ENCODE measurements at regions not wholly inside any gene's neighbourhood (a gene's known extent, or its start where the extent isn't known, plus 50 kb on each side); places are given as distances from the start of the nearest gene placed in this dataset.

DNA sequence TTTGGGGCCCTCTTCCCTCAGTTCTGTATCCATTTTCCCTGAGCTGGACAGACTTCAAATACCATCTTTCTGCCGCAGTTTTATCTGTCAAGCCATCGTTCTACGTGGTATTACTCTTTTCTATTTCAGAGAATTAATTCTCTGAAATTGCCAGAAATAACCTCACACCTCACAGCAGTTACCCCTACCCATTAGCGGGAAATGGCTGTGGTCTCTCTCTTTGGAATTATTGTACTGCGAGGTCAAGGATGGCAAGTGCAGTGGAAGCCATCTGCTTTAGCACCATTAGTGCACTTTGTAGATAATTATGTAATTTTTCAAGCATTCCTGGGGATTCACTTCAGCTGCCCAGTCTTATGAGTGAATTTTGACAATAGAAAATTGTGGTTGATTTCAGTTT, 147.8 kb upstream of the CDH4 start:
- no peaks in the 10 kb centered on the region for H3K4me1 ChIP-seq (ENCODE audit: insufficient read depth, low read length)
- no peak overlapping the region for H3K9ac ChIP-seq (ENCODE audit: low read length)
- H3K79me2 ChIP-seq (ENCODE audit: insufficient read depth, low read length) = no peaks in the 10 kb centered on the region
- H3K4me1 Mint-ChIP-seq (ENCODE audit: low read depth, unreplicated experiment) = no peaks in the 10 kb centered on the region
- no peaks in the 10 kb centered on the region for H3K9me3 ChIP-seq (ENCODE audit: insufficient read depth, low read depth, low read length)
- no peak overlapping the region for H3K4me3 Mint-ChIP-seq (ENCODE audit: unreplicated experiment)
- H3K4me3 ChIP-seq (ENCODE audit: insufficient read depth, low read depth, low read length) = no peak overlapping the region
- no peaks in the 10 kb centered on the region for H3K36me3 Mint-ChIP-seq (ENCODE audit: low read depth, unreplicated experiment)
- peaks cover 53% of the 10 kb centered on the region for H3K27me3 Mint-ChIP-seq (ENCODE audit: low read depth, unreplicated experiment)
- DNase-seq (ENCODE audit: low read depth) (no peak), FAIRE-seq (no peak)
- H3K4me2 ChIP-seq (ENCODE audit: low read length) = no peak overlapping the region
- H3K27ac ChIP-seq (ENCODE audit: low read depth, low read length) = no peak overlapping the region
- H2AFZ ChIP-seq (ENCODE audit: low read depth, low read length) = no peak overlapping the region
- no peaks in the 10 kb centered on the region for H3K9me3 Mint-ChIP-seq (ENCODE audit: unreplicated experiment)
- TF ChIP-seq, protein P1, sequence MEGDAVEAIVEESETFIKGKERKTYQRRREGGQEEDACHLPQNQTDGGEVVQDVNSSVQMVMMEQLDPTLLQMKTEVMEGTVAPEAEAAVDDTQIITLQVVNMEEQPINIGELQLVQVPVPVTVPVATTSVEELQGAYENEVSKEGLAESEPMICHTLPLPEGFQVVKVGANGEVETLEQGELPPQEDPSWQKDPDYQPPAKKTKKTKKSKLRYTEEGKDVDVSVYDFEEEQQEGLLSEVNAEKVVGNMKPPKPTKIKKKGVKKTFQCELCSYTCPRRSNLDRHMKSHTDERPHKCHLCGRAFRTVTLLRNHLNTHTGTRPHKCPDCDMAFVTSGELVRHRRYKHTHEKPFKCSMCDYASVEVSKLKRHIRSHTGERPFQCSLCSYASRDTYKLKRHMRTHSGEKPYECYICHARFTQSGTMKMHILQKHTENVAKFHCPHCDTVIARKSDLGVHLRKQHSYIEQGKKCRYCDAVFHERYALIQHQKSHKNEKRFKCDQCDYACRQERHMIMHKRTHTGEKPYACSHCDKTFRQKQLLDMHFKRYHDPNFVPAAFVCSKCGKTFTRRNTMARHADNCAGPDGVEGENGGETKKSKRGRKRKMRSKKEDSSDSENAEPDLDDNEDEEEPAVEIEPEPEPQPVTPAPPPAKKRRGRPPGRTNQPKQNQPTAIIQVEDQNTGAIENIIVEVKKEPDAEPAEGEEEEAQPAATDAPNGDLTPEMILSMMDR (IDR thresholded peaks at IDR 0.05; ENCODE audit: insufficient read depth, low read depth, low read length) = no peak
- no peak for TF ChIP-seq EZH2 (IDR thresholded peaks at IDR 0.05; ENCODE audit: insufficient read depth, low read length)
- no peaks in the 10 kb centered on the region for H3K36me3 ChIP-seq (ENCODE audit: insufficient read depth, low read length)
- H3K27me3 ChIP-seq (ENCODE audit: insufficient read depth, low read length) = no peaks in the 10 kb centered on the region
- H3K27ac Mint-ChIP-seq (ENCODE audit: unreplicated experiment) = no peak overlapping the region
- no peaks in the 10 kb centered on the region for H4K20me1 ChIP-seq (ENCODE audit: insufficient read depth, low read length)

DNA sequence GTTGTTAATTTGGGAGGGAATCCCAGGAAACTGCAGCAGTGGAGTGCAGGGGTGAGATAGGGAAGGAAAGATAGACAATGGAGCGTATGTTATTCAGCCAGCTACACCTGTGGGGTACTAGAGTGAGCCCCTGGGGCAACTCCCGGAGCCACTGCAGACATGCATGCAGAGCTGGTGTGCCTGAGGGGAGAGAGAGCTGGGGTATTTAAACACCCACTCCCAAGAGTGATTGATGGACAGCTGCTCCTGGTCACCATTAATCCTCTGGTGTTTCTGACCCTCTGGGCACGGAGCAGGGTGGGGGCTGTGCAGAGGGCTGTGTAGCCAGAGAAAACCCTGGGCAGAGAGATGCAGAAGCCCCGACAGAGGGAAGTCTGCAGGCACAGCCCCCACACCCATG, 146.7 kb upstream of the CDH4 start:
- Histone ChIP-seq H3K4me2 (ENCODE audit: low read length) (no peak overlapping the region), H4K20me1 (ENCODE audit: insufficient read depth, low read length) (no peaks in the 10 kb centered on the region), H3K9ac (ENCODE audit: low read length) (no peak overlapping the region), H3K9me3 (ENCODE audit: insufficient read depth, low read depth, low read length) (no peaks in the 10 kb centered on the region), H3K4me1 (ENCODE audit: insufficient read depth, low read length) (no peaks in the 10 kb centered on the region), H3K79me2 (ENCODE audit: insufficient read depth, low read length) (no peaks in the 10 kb centered on the region), H3K36me3 (ENCODE audit: insufficient read depth, low read length) (no peaks in the 10 kb centered on the region), H3K27me3 (ENCODE audit: insufficient read depth, low read length) (no peaks in the 10 kb centered on the region), H2AFZ (ENCODE audit: low read depth, low read length) (no peak overlapping the region), H3K4me3 (ENCODE audit: insufficient read depth, low read depth, low read length) (no peak overlapping the region), H3K27ac (ENCODE audit: low read depth, low read length) (no peak overlapping the region)
- DNase-seq (ENCODE audit: low read depth) (no peak), FAIRE-seq (no peak)
- peaks cover 55% of the 10 kb centered on the region for H3K27me3 Mint-ChIP-seq (ENCODE audit: low read depth, unreplicated experiment)
- no peaks in the 10 kb centered on the region for H3K4me1 Mint-ChIP-seq (ENCODE audit: low read depth, unreplicated experiment)
- no peak for TF ChIP-seq EZH2 (IDR thresholded peaks at IDR 0.05; ENCODE audit: insufficient read depth, low read length)
- TF ChIP-seq, protein P1 (IDR thresholded peaks at IDR 0.05; ENCODE audit: insufficient read depth, low read depth, low read length) = no peak
- H3K4me3 Mint-ChIP-seq (ENCODE audit: unreplicated experiment) = no peak overlapping the region
- no peaks in the 10 kb centered on the region for H3K36me3 Mint-ChIP-seq (ENCODE audit: low read depth, unreplicated experiment)
- H3K27ac Mint-ChIP-seq (ENCODE audit: unreplicated experiment) = no peak overlapping the region
- H3K9me3 Mint-ChIP-seq (ENCODE audit: unreplicated experiment) = no peaks in the 10 kb centered on the region

DNA sequence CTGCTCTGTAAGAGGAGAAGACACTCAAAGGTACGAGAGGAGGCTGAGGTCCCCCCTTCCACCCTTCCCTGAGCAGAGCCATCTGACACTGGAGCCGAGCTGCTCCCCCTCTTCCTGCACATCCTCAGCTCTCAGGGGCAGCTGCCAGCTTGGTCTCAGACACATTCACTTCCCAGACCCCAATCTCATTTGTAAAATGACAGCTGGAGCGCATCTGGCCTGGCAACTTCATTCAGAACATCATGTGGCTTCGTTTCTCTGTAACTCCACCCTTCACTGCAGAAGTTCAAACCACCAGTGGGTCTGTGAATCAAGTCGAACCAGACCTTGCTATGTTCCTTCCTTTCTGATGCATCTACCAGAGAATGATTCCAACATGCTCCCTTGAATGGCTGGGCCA, 145.6 kb upstream of the CDH4 start:
- Histone ChIP-seq H3K27me3 (ENCODE audit: insufficient read depth, low read length) (no peaks in the 10 kb centered on the region), H3K27ac (ENCODE audit: low read depth, low read length) (no peak overlapping the region), H4K20me1 (ENCODE audit: insufficient read depth, low read length) (no peaks in the 10 kb centered on the region), H3K4me1 (ENCODE audit: insufficient read depth, low read length) (no peaks in the 10 kb centered on the region), H3K4me3 (ENCODE audit: insufficient read depth, low read depth, low read length) (no peak overlapping the region), H3K36me3 (ENCODE audit: insufficient read depth, low read length) (no peaks in the 10 kb centered on the region), H3K9me3 (ENCODE audit: insufficient read depth, low read depth, low read length) (no peaks in the 10 kb centered on the region), H2AFZ (ENCODE audit: low read depth, low read length) (no peak overlapping the region), H3K9ac (ENCODE audit: low read length) (no peak overlapping the region), H3K79me2 (ENCODE audit: insufficient read depth, low read length) (no peaks in the 10 kb centered on the region), H3K4me2 (ENCODE audit: low read length) (no peak overlapping the region)
- Mint-ChIP-seq H3K9me3 (ENCODE audit: unreplicated experiment) (no peaks in the 10 kb centered on the region), H3K36me3 (ENCODE audit: low read depth, unreplicated experiment) (no peaks in the 10 kb centered on the region), H3K27me3 (ENCODE audit: low read depth, unreplicated experiment) (peaks cover 56% of the 10 kb centered on the region), H3K27ac (ENCODE audit: unreplicated experiment) (no peak overlapping the region), H3K4me3 (ENCODE audit: unreplicated experiment) (no peak overlapping the region), H3K4me1 (ENCODE audit: low read depth, unreplicated experiment) (no peaks in the 10 kb centered on the region)
- DNase-seq (ENCODE audit: low read depth) (no peak), FAIRE-seq (no peak)
- no peak for TF ChIP-seq EZH2 (IDR thresholded peaks at IDR 0.05; ENCODE audit: insufficient read depth, low read length)
- TF ChIP-seq, protein P1 (IDR thresholded peaks at IDR 0.05; ENCODE audit: insufficient read depth, low read depth, low read length) = no peak

Measured in astrocyte (in vitro differentiated cells and primary cell).